H1 (cell line): ENCODE measurements at regions not wholly inside any gene's neighbourhood (a gene's known extent, or its start where the extent isn't known, plus 50 kb on each side); places are given as distances from the start of the nearest gene placed in this dataset.

Experiments
- FOSL1 ChIP-seq: IDR thresholded peaks from 2 replicates; pipeline ENCODE4 v1.6.1; 2011; ENCODE audit warnings: mild to moderate bottlenecking, low read depth, low read length, moderate library complexity; ENCODE audit not compliant: insufficient read depth
- KDM1A ChIP-seq: fragments of 200-600, 300-600 bp; sonication (generic); IDR thresholded peaks from 2 replicates; pipeline ENCODE4 v1.7.1; 2016; ENCODE audit warnings: mild to moderate bottlenecking, low read length, borderline replicate concordance
- NANOG ChIP-seq: IDR thresholded peaks from 2 replicates; pipeline ENCODE4 v1.6.1; 2011; ENCODE audit warnings: low read length, low read depth, mild to moderate bottlenecking, inconsistent platforms; ENCODE audit not compliant: insufficient read depth, poor library complexity, severe bottlenecking
- RNF2 ChIP-seq: fragments of 200-900, 300-1000 bp; sonication (generic); IDR thresholded peaks from 2 replicates; pipeline ENCODE4 v1.7.1; 2016; ENCODE audit warnings: borderline replicate concordance, low read depth, mild to moderate bottlenecking, antibody characterized with exemption, low read length; ENCODE audit not compliant: poor library complexity, severe bottlenecking; ENCODE audit errors: missing control alignments
- SUZ12 ChIP-seq: fragments of 200-600 bp; sonication (generic); IDR thresholded peaks from 2 replicates; pipeline ENCODE4 v1.6.1; 2012; ENCODE audit warnings: mild to moderate bottlenecking, inconsistent platforms, low read length, moderate library complexity, mixed read lengths
- TF ChIP-seq, protein P1 (sequence below), 3 experiments: IDR thresholded peaks; 1 replicate in 2 of 3; 2 replicates in 1 of 3; pipeline versions ENCODE4 v1.5.1 to v1.6.1; 2011; ENCODE audit warnings: low read length in 3 of 3, mild to moderate bottlenecking in 3 of 3, inconsistent platforms in 2 of 3, low read depth in 1 of 3, moderate library complexity in 1 of 3; ENCODE audit not compliant: insufficient read depth in 1 of 3; ENCODE audit errors: control extremely low read depth in 1 of 3

DNA sequence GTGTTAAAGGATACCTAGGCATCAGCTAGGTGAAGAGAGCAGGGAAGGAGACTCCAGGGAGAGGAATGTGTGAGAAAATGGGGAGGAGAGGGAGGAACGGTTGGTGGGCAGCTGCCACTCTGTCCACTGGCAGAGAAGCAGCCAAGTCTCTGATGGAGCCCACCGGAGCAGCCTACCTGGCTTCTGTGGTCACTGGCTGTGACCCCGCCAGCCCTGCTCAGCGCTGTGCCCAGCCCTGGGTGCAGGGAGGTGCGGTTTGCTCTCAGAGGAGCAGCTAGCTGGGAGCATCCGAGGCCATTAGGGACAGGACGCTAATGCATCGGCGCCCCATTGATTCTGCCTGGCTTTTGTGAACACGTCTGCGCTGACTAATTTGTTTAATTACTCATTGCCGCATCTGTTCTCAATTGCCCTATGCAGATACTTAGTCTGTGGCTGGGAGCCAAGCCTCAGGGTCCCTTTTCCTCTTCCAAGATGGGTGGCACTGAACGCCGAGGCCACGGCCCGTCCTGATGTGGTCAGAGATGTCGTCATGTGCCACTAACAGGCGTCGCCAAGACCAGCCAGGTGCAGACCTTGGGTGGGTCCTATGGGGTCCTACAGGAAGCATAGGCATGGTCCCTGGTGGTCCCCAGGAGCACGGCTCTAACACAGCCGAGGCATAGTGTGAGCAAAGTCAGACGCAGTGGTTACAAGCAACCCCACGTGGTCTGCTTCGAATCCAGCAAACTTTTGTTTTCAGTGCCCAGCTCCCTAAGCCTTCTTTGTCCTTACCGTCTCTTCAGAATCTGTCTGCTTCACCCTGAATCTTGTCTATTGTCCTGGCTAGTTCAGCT lies 82.0 kb downstream of the RRM2 start (continued):
- no peak for TF ChIP-seq KDM1A
- TF ChIP-seq, protein P1, sequence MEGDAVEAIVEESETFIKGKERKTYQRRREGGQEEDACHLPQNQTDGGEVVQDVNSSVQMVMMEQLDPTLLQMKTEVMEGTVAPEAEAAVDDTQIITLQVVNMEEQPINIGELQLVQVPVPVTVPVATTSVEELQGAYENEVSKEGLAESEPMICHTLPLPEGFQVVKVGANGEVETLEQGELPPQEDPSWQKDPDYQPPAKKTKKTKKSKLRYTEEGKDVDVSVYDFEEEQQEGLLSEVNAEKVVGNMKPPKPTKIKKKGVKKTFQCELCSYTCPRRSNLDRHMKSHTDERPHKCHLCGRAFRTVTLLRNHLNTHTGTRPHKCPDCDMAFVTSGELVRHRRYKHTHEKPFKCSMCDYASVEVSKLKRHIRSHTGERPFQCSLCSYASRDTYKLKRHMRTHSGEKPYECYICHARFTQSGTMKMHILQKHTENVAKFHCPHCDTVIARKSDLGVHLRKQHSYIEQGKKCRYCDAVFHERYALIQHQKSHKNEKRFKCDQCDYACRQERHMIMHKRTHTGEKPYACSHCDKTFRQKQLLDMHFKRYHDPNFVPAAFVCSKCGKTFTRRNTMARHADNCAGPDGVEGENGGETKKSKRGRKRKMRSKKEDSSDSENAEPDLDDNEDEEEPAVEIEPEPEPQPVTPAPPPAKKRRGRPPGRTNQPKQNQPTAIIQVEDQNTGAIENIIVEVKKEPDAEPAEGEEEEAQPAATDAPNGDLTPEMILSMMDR (IDR thresholded peaks at IDR 0.05; ENCODE audit: control extremely low read depth in 1 of 3, insufficient read depth in 1 of 3, low read depth in 1 of 3, low read length in 3 of 3), result no peak
- no peak for TF ChIP-seq NANOG
- no peak for TF ChIP-seq SUZ12
- TF ChIP-seq FOSL1, result no peak
- TF ChIP-seq RNF2, result no peak
